HEK293T (cell line): ENCODE measurements at regions not wholly inside any gene's neighbourhood (a gene's known extent, or its start where the extent isn't known, plus 50 kb on each side); places are given as distances from the start of the nearest gene placed in this dataset.

Experiments
- BHLHE40 ChIP-seq: fragments of 450-650 bp; IDR thresholded peaks from 2 replicates; pipeline ENCODE4 v1.6.1; 2016; ENCODE audit warnings: mild to moderate bottlenecking, moderate library complexity, borderline replicate concordance
- CTBP1 ChIP-seq: fragments of 450-650 bp; IDR thresholded peaks from 2 replicates; pipeline ENCODE4 v1.6.1; 2016; ENCODE audit warnings: borderline replicate concordance
- ELF4 ChIP-seq: fragments of 450-650 bp; IDR thresholded peaks from 2 replicates; pipeline ENCODE4 v1.6.1; 2017; ENCODE audit warnings: antibody characterized with exemption
- FOXA1 ChIP-seq: fragments of 450-650 bp; IDR thresholded peaks from 2 replicates; pipeline ENCODE4 v1.6.1; 2016; ENCODE audit warnings: mild to moderate bottlenecking
- FOXK2 ChIP-seq: fragments of 450-650 bp; IDR thresholded peaks from 2 replicates; pipeline ENCODE4 v1.6.1; 2016; ENCODE audit warnings: mild to moderate bottlenecking
- FOXM1 ChIP-seq: fragments of 450-650 bp; IDR thresholded peaks from 2 replicates; pipeline ENCODE4 v1.6.1; 2017; ENCODE audit warnings: mild to moderate bottlenecking, borderline replicate concordance
- HDGF ChIP-seq: fragments of 450-650 bp; IDR thresholded peaks from 2 replicates; pipeline ENCODE4 v1.6.1; 2017; ENCODE audit warnings: antibody characterized with exemption, borderline replicate concordance
- L3MBTL2 ChIP-seq: fragments of 450-650 bp; conservative IDR thresholded peaks from 2 replicates; pipeline ENCODE4 v1.6.1; 2016; ENCODE audit warnings: mild to moderate bottlenecking
- NFRKB ChIP-seq: fragments of 450-650 bp; IDR thresholded peaks from 2 replicates; pipeline ENCODE4 v1.6.1; 2016; ENCODE audit warnings: mild to moderate bottlenecking, moderate library complexity
- PKNOX1 ChIP-seq: fragments of 450-650 bp; IDR thresholded peaks from 2 replicates; pipeline ENCODE4 v1.6.1; 2016
- SP1 ChIP-seq: fragments of 450-650 bp; IDR thresholded peaks from 2 replicates; pipeline ENCODE4 v1.6.1; 2017
- SUZ12 ChIP-seq: fragments of 450-650 bp; IDR thresholded peaks from 2 replicates; pipeline ENCODE4 v1.6.1; 2016; ENCODE audit warnings: mild to moderate bottlenecking
- TARDBP ChIP-seq: fragments of 450-650 bp; IDR thresholded peaks from 2 replicates; pipeline ENCODE4 v1.6.1; 2016

GRCh38 chr3:34675383-34676120 lies 877.1 kb downstream of the PDCD6IP start:
- TF ChIP-seq FOXM1 (no peak), FOXK2 (no peak), NFRKB (no peak), ELF4 (no peak), SUZ12 (no peak), L3MBTL2 (no peak), BHLHE40 (no peak), FOXA1 (no peak), SP1 (no peak), HDGF (no peak), TARDBP (no peak), CTBP1 (no peak), PKNOX1 (no peak)
